Neural cell (in vitro differentiated cells): ENCODE measurements at regions not wholly inside any gene's neighbourhood (a gene's known extent, or its start where the extent isn't known, plus 50 kb on each side); places are given as distances from the start of the nearest gene placed in this dataset.

ENCODE experiments used
- H2AFZ ChIP-seq: fragments of 200-600, 300-800 bp; sonication (generic), shearing (Covaris generic); 2 replicates; pipeline ENCODE4 v1.6.0; 2014; ENCODE audit warnings: low read depth, mild to moderate bottlenecking, antibody characterized with exemption, low read length, moderate library complexity
- H3F3A ChIP-seq: fragments of 200-600 bp; shearing (Covaris generic); 2 replicates; pipeline ENCODE4 v1.6.1; 2016; ENCODE audit warnings: mild to moderate bottlenecking, moderate library complexity, mixed read lengths, antibody characterized with exemption, low read length; ENCODE audit not compliant: insufficient read depth, poor library complexity, severe bottlenecking
- H3K27ac ChIP-seq: fragments of 200-600, 300-800 bp; sonication (generic), shearing (Covaris generic); 2 replicates; pipeline ENCODE4 v1.5.1; 2014; ENCODE audit warnings: mild to moderate bottlenecking, low read length, moderate library complexity
- H3K27me3 ChIP-seq: fragments of 300-800, 200-600 bp; sonication (generic), shearing (Covaris generic); 2 replicates; pipeline ENCODE4 v1.6.0; 2014; ENCODE audit warnings: mild to moderate bottlenecking, low read depth, low read length, moderate library complexity; ENCODE audit not compliant: insufficient read depth
- H3K36me3 ChIP-seq: fragments of 300-800, 200-600 bp; sonication (generic), shearing (Covaris generic); 2 replicates; pipeline ENCODE4 v1.5.1; 2014; ENCODE audit warnings: mild to moderate bottlenecking, antibody characterized with exemption, low read length, moderate library complexity; ENCODE audit not compliant: insufficient read depth
- H3K4me2 ChIP-seq: fragments of 300-800, 200-600 bp; sonication (generic), shearing (Covaris generic); 2 replicates; pipeline ENCODE4 v1.6.0; 2014; ENCODE audit warnings: mild to moderate bottlenecking, low read length
- H3K4me3 ChIP-seq: fragments of 300-800, 200-600 bp; sonication (generic), shearing (Covaris generic); 2 replicates; pipeline ENCODE4 v1.5.1; 2014; ENCODE audit warnings: mild to moderate bottlenecking, low read length, moderate library complexity
- H3K79me2 ChIP-seq: fragments of 200-600 bp; shearing (Covaris generic); replicated peaks from 2 replicates; pipeline ENCODE4 v1.6.0; 2014; ENCODE audit warnings: mild to moderate bottlenecking, low read length, moderate library complexity; ENCODE audit not compliant: insufficient read depth
- H3K9ac ChIP-seq: fragments of 300-800, 200-600 bp; sonication (generic), shearing (Covaris generic); 2 replicates; pipeline ENCODE4 v1.6.1; 2016; ENCODE audit warnings: mild to moderate bottlenecking, low read length, mixed read lengths
- H3K9me2 ChIP-seq: fragments of 200-600 bp; shearing (Covaris generic); 2 replicates; pipeline ENCODE4 v1.6.1; 2016; ENCODE audit warnings: mild to moderate bottlenecking, low read length, mixed read lengths; ENCODE audit not compliant: insufficient read depth
- H3K9me3 ChIP-seq: fragments of 200-600, 300-800 bp; sonication (generic), shearing (Covaris generic); 2 replicates; pipeline ENCODE4 v1.6.1; 2016; ENCODE audit warnings: mild to moderate bottlenecking, mixed run types, low read length, moderate library complexity, mixed read lengths
- H4K20me1 ChIP-seq: fragments of 200-600 bp; shearing (Covaris generic); 2 replicates; pipeline ENCODE4 v1.6.1; 2016; ENCODE audit warnings: mild to moderate bottlenecking, mixed run types; ENCODE audit not compliant: insufficient read depth
- EP300 ChIP-seq: fragments of 450-650 bp; conservative IDR thresholded peaks from 2 replicates; pipeline ENCODE4 v1.6.1; 2014; ENCODE audit warnings: antibody characterized with exemption, mild to moderate bottlenecking, moderate library complexity; ENCODE audit not compliant: poor library complexity, severe bottlenecking
- EZH2 ChIP-seq: fragments of 200-600, 300-800 bp; shearing (Covaris generic), sonication (generic); IDR thresholded peaks from 2 replicates; pipeline ENCODE4 v1.6.1; 2014; ENCODE audit warnings: antibody characterized with exemption, low read length, borderline replicate concordance, mild to moderate bottlenecking; ENCODE audit not compliant: insufficient read depth, poor library complexity, severe bottlenecking
- MXI1 ChIP-seq: fragments of 450-650 bp; conservative IDR thresholded peaks from 2 replicates; pipeline ENCODE4 v1.6.1; 2014; ENCODE audit warnings: antibody characterized with exemption, mild to moderate bottlenecking; ENCODE audit not compliant: poor library complexity, severe bottlenecking
- POLR2AphosphoS5 ChIP-seq: IDR thresholded peaks from 2 replicates; pipeline ENCODE4 v1.6.1; 2012
- RAD21 ChIP-seq: fragments of 450-650 bp; conservative IDR thresholded peaks from 2 replicates; pipeline ENCODE4 v1.6.1; 2014; ENCODE audit warnings: antibody characterized with exemption, mild to moderate bottlenecking, moderate library complexity
- REST ChIP-seq: IDR thresholded peaks from 2 replicates; pipeline ENCODE4 v1.6.1; 2012; ENCODE audit warnings: borderline replicate concordance
- SMC3 ChIP-seq: fragments of 450-650 bp; conservative IDR thresholded peaks from 2 replicates; pipeline ENCODE4 v1.6.1; 2014; ENCODE audit warnings: antibody characterized with exemption, mild to moderate bottlenecking, moderate library complexity; ENCODE audit not compliant: poor library complexity
- TAF1 ChIP-seq: IDR thresholded peaks from 2 replicates; pipeline ENCODE4 v1.6.1; 2012; ENCODE audit warnings: low read depth
- TF ChIP-seq, protein P1 (sequence below): fragments of 450-650 bp; IDR thresholded peaks from 2 replicates; pipeline ENCODE4 v1.5.1; 2014; ENCODE audit warnings: antibody characterized with exemption, mild to moderate bottlenecking, moderate library complexity; ENCODE audit not compliant: poor library complexity, severe bottlenecking

DNA sequence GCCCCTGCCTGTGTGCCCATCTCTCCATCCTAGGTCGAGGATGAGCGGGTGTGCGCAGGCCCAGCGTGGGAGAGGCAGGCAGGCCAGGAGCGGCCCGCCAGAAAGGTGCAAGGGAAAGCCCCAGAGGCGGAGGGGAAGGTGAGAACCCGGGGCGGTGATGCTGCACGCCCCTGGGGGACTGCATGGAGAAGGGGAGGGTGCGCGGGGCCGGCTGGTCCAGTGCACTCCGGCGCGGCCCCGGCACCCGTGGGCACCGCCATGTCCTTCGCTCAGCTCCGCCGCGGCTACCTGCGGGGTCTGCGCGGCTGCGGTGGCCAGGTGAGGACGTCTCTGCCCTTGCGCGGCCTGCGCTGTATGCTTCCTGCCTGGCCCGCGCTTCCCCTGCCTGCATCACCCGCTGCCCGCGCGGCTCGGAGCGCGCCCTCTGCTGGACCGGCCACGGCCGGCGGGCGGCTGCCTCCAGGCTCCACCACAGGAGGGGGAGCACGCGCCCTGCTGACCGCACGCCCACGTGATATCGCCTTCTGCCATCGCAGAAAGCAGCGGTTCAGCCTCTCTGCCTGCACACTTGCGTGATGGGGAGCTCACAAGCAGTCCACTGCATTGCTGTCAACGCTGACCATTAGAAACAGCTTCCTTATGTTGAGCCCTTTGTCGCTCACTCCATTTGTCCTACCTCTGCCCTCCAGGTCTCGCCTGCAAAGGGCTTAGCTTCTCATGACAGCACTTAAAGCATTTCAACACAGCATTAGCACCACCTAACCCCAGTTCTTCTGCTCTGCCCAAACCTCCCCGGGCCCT lies 73.9 kb downstream of the CXCL12 start:
- H3K9ac ChIP-seq, result no peak overlapping the region
- H3K36me3 ChIP-seq, result no peaks in the 10 kb centered on the region
- no peak overlapping the region for H2AFZ ChIP-seq
- TF ChIP-seq TAF1 (no peak), REST (no peak), RAD21 (peak; percentile 58), SMC3 (peak; percentile 68), MXI1 (no peak), POLR2AphosphoS5 (peak; percentile 18), EZH2 (no peak), EP300 (no peak)
- TF ChIP-seq, protein P1, sequence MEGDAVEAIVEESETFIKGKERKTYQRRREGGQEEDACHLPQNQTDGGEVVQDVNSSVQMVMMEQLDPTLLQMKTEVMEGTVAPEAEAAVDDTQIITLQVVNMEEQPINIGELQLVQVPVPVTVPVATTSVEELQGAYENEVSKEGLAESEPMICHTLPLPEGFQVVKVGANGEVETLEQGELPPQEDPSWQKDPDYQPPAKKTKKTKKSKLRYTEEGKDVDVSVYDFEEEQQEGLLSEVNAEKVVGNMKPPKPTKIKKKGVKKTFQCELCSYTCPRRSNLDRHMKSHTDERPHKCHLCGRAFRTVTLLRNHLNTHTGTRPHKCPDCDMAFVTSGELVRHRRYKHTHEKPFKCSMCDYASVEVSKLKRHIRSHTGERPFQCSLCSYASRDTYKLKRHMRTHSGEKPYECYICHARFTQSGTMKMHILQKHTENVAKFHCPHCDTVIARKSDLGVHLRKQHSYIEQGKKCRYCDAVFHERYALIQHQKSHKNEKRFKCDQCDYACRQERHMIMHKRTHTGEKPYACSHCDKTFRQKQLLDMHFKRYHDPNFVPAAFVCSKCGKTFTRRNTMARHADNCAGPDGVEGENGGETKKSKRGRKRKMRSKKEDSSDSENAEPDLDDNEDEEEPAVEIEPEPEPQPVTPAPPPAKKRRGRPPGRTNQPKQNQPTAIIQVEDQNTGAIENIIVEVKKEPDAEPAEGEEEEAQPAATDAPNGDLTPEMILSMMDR, result peak; percentile 71
- peaks cover 3% of the 10 kb centered on the region for H3K27me3 ChIP-seq
- H4K20me1 ChIP-seq, result no peaks in the 10 kb centered on the region
- H3K4me2 ChIP-seq, result no peak overlapping the region
- H3K9me3 ChIP-seq, result no peaks in the 10 kb centered on the region
- H3K79me2 ChIP-seq, result no peaks in the 10 kb centered on the region
- no peaks in the 10 kb centered on the region for H3F3A ChIP-seq
- H3K4me3 ChIP-seq, result peak overlapping the region; percentile 43
- H3K27ac ChIP-seq, result no peak overlapping the region
- no peaks in the 10 kb centered on the region for H3K9me2 ChIP-seq

- no peak overlapping the region for H2AFZ ChIP-seq
- H4K20me1 ChIP-seq, result no peaks in the 10 kb centered on the region
- TF ChIP-seq TAF1 (no peak), REST (no peak), SMC3 (no peak), EZH2 (no peak), RAD21 (no peak), EP300 (no peak)
Observed at GRCh38 chr10:44309939-44310761, 74.7 kb downstream of the CXCL12 start.

More at GRCh38 chr10:44309939-44310761, 74.7 kb downstream of the CXCL12 start:
- H3K9me2 ChIP-seq, result no peaks in the 10 kb centered on the region
- no peaks in the 10 kb centered on the region for H3K36me3 ChIP-seq
- no peak overlapping the region for H3K4me2 ChIP-seq
- H3K9me3 ChIP-seq, result no peaks in the 10 kb centered on the region
- H3K27ac ChIP-seq, result no peak overlapping the region
- H3F3A ChIP-seq, result no peaks in the 10 kb centered on the region
- H3K27me3 ChIP-seq, result peaks cover 3% of the 10 kb centered on the region
- H3K9ac ChIP-seq, result no peak overlapping the region
- peak overlapping the region; percentile 43 for H3K4me3 ChIP-seq
- H3K79me2 ChIP-seq, result no peaks in the 10 kb centered on the region
